GM21381 (cell line): ENCODE measurements at regions not wholly inside any gene's neighbourhood (a gene's known extent, or its start where the extent isn't known, plus 50 kb on each side); places are given as distances from the start of the nearest gene placed in this dataset.

Experiments
- ATAC-seq: cut with Tn5 transposase; IDR thresholded peaks from one replicate; pipeline ENCODE4 v1.9.1; 2021; ENCODE audit warnings: mild to moderate bottlenecking, moderate library complexity; ENCODE audit not compliant: unreplicated experiment

- no peak for ATAC-seq
These were observed 109.7 kb upstream of the SDK2 start for GRCh38 chr17:73753751-73754496.

- ATAC-seq: no peak
These were observed 110.7 kb upstream of the SDK2 start for GRCh38 chr17:73754886-73755400.

- no peak for ATAC-seq
These were observed 113.2 kb upstream of the SDK2 start for GRCh38 chr17:73757420-73757819.

GRCh38 chr17:73758245-73758644 lies 114.0 kb upstream of the SDK2 start:
- ATAC-seq: no peak

- no peak for ATAC-seq
These were observed 115.1 kb upstream of the SDK2 start for GRCh38 chr17:73759324-73759723.

- ATAC-seq: no peak
These were observed 115.6 kb upstream of the SDK2 start for GRCh38 chr17:73759734-73760438.

GRCh38 chr17:73760439-73760758 lies 116.2 kb upstream of the SDK2 start:
- no peak for ATAC-seq

GRCh38 chr17:73765824-73766563 lies 121.7 kb upstream of the SDK2 start:
- no peak for ATAC-seq

GRCh38 chr17:73767696-73768095 lies 123.5 kb upstream of the SDK2 start:
- no peak for ATAC-seq

- no peak for ATAC-seq
These were observed 124.4 kb upstream of the SDK2 start for GRCh38 chr17:73768691-73769090.

GRCh38 chr17:73769479-73769878 lies 125.2 kb upstream of the SDK2 start:
- no peak for ATAC-seq

- no peak for ATAC-seq
These were observed 126.0 kb upstream of the SDK2 start for GRCh38 chr17:73770115-73770848.

- no peak for ATAC-seq
These were observed 126.6 kb upstream of the SDK2 start for GRCh38 chr17:73770849-73771229.

- no peak for ATAC-seq
These were observed 128.0 kb upstream of the SDK2 start for GRCh38 chr17:73772107-73772705.

- no peak for ATAC-seq
These were observed 129.5 kb upstream of the SDK2 start for GRCh38 chr17:73773702-73774101.

- no peak for ATAC-seq
These were observed 130.6 kb upstream of the SDK2 start for GRCh38 chr17:73774852-73775251.

- ATAC-seq: no peak
These were observed 132.3 kb upstream of the SDK2 start for GRCh38 chr17:73776351-73777130.

GRCh38 chr17:73777131-73777449 lies 132.8 kb upstream of the SDK2 start:
- ATAC-seq: no peak

- no peak for ATAC-seq
These were observed 138.0 kb upstream of the SDK2 start for GRCh38 chr17:73782231-73782630.
